ENCODE measurements at regions not wholly inside any gene's neighbourhood (a gene's known extent, or its start where the extent isn't known, plus 50 kb on each side); places are given as distances from the start of the nearest gene placed in this dataset.

DNA sequence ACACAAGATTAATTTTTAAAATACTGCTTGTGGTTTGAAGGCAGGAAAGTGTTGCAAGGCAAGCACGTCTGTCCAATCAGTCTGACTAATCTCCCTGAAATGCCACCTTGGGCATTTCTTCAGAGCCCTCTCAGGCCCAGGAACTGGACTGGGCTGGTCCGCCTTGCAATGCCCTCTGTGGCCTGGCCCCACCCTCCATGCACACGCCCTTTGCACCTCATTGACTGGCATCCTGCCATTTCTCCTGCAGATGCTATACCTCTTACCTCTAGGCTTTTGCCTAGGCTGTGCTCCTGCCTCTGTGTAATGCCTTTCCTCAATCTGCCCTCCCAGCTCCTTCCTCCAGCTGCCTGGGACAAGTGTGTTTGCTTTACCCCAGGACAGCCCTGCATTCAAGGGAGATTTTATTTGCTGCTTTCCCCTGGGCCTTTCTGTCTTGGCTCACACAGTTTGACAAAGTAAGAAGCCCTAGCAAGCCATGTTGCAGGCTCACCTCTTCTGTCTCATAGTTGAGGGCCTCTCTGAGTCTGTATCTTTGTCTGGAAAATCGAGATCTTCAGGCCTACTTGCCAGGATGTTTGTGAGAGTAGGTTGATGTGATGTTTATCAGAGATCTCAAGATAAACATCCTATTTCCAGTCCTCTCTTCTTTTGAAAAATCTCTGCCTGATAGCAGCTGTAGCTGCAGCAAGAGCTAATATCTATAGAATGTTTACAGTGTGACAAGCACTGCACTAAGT is 149.2 kb upstream of the JUN start:
- no peak overlapping the region for H2AFZ ChIP-seq (ENCODE audit: low read length)
- H3K4me2 ChIP-seq (ENCODE audit: low read depth, low read length, poor library complexity, severe bottlenecking) = no peak overlapping the region
- no peaks in the 10 kb centered on the region for H3K9me3 ChIP-seq (ENCODE audit: insufficient read depth, low read depth, low read length)
- H3K9me2 ChIP-seq (replicated peaks; ENCODE audit: low read depth, low read length) = no peaks in the 10 kb centered on the region
- H3K36me3 ChIP-seq (ENCODE audit: insufficient read depth, low read length) = no peaks in the 10 kb centered on the region
- H3K9ac ChIP-seq (ENCODE audit: low read depth, low read length, poor library complexity, severe bottlenecking) = no peak overlapping the region
- H3K27me3 ChIP-seq (ENCODE audit: insufficient read depth, low read length, poor library complexity, severe bottlenecking) = no peaks in the 10 kb centered on the region
- H3K79me2 ChIP-seq (ENCODE audit: insufficient read depth, low read length) = no peaks in the 10 kb centered on the region
- H3K4me1 ChIP-seq (ENCODE audit: insufficient read depth, low read length, poor library complexity, severe bottlenecking) = peaks cover 15% of the 10 kb centered on the region
- H3K4me3 ChIP-seq (ENCODE audit: low read length, poor library complexity, severe bottlenecking) = no peak overlapping the region
- TF ChIP-seq, protein P1, sequence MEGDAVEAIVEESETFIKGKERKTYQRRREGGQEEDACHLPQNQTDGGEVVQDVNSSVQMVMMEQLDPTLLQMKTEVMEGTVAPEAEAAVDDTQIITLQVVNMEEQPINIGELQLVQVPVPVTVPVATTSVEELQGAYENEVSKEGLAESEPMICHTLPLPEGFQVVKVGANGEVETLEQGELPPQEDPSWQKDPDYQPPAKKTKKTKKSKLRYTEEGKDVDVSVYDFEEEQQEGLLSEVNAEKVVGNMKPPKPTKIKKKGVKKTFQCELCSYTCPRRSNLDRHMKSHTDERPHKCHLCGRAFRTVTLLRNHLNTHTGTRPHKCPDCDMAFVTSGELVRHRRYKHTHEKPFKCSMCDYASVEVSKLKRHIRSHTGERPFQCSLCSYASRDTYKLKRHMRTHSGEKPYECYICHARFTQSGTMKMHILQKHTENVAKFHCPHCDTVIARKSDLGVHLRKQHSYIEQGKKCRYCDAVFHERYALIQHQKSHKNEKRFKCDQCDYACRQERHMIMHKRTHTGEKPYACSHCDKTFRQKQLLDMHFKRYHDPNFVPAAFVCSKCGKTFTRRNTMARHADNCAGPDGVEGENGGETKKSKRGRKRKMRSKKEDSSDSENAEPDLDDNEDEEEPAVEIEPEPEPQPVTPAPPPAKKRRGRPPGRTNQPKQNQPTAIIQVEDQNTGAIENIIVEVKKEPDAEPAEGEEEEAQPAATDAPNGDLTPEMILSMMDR (conservative IDR thresholded peaks at IDR 0.05; ENCODE audit: low read length) = no peak
- TF ChIP-seq EZH2phosphoT487 (IDR thresholded peaks at IDR 0.05; ENCODE audit: borderline replicate concordance) = no peak
- H3F3A ChIP-seq (ENCODE audit: low read depth) = no peaks in the 10 kb centered on the region
- H4K20me1 ChIP-seq (ENCODE audit: insufficient read depth, low read length, poor library complexity, severe bottlenecking) = no peaks in the 10 kb centered on the region

DNA sequence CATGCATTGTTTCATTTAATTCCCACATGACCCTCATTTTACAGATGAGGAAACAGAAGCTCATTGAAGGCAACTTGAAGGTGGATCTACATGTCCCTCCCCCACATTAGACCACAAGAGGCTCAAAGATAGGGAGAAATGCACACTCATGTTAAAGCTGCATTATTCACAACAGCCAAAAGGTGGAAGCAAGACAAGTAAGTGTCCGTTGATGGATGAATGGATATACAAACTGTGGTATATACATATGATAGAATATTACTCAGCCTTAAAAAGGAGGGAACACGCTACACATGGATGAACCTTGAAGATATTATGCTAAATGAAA is 149.7 kb upstream of the JUN start:
- no peak overlapping the region for H3K9ac ChIP-seq (ENCODE audit: low read depth, low read length, poor library complexity, severe bottlenecking)
- H3K79me2 ChIP-seq (ENCODE audit: insufficient read depth, low read length) = no peaks in the 10 kb centered on the region
- H3K27me3 ChIP-seq (ENCODE audit: insufficient read depth, low read length, poor library complexity, severe bottlenecking) = no peaks in the 10 kb centered on the region
- H2AFZ ChIP-seq (ENCODE audit: low read length) = no peak overlapping the region
- H3K4me2 ChIP-seq (ENCODE audit: low read depth, low read length, poor library complexity, severe bottlenecking) = no peak overlapping the region
- peaks cover 15% of the 10 kb centered on the region for H3K4me1 ChIP-seq (ENCODE audit: insufficient read depth, low read length, poor library complexity, severe bottlenecking)
- H4K20me1 ChIP-seq (ENCODE audit: insufficient read depth, low read length, poor library complexity, severe bottlenecking) = no peaks in the 10 kb centered on the region
- no peak overlapping the region for H3K4me3 ChIP-seq (ENCODE audit: low read length, poor library complexity, severe bottlenecking)
- no peaks in the 10 kb centered on the region for H3K9me2 ChIP-seq (replicated peaks; ENCODE audit: low read depth, low read length)
- no peaks in the 10 kb centered on the region for H3K9me3 ChIP-seq (ENCODE audit: insufficient read depth, low read depth, low read length)
- no peaks in the 10 kb centered on the region for H3K36me3 ChIP-seq (ENCODE audit: insufficient read depth, low read length)
- TF ChIP-seq, protein P1 (conservative IDR thresholded peaks at IDR 0.05; ENCODE audit: low read length) = peak; percentile 40
- TF ChIP-seq EZH2phosphoT487 (IDR thresholded peaks at IDR 0.05; ENCODE audit: borderline replicate concordance) = no peak
- no peaks in the 10 kb centered on the region for H3F3A ChIP-seq (ENCODE audit: low read depth)

DNA sequence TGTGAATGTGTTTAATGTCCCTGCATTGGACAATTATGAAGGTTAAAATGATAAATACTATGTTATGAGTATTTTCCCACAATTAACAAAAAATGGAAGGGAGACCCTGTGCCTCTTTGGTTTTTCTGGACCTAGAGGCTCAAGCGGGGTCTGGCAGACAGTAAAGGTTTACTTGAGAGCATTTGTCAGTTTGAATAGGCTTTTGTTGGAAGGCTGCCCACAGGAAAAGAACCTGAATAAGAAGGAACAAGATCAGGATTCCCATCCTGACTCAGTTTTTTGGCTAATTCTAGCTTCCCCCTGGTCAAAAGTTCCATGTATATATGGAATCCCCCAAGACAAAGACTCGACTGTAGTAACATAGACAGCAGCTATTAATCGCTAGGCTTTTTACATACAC is 150.9 kb upstream of the JUN start:
- H3K79me2 ChIP-seq (ENCODE audit: insufficient read depth, low read length) = no peaks in the 10 kb centered on the region
- peaks cover 13% of the 10 kb centered on the region for H3K4me1 ChIP-seq (ENCODE audit: insufficient read depth, low read length, poor library complexity, severe bottlenecking)
- H3K9me3 ChIP-seq (ENCODE audit: insufficient read depth, low read depth, low read length) = no peaks in the 10 kb centered on the region
- no peak overlapping the region for H3K4me2 ChIP-seq (ENCODE audit: low read depth, low read length, poor library complexity, severe bottlenecking)
- no peak for TF ChIP-seq EZH2phosphoT487 (IDR thresholded peaks at IDR 0.05; ENCODE audit: borderline replicate concordance)
- no peaks in the 10 kb centered on the region for H3F3A ChIP-seq (ENCODE audit: low read depth)
- no peaks in the 10 kb centered on the region for H3K9me2 ChIP-seq (replicated peaks; ENCODE audit: low read depth, low read length)
- no peak overlapping the region for H3K4me3 ChIP-seq (ENCODE audit: low read length, poor library complexity, severe bottlenecking)
- no peaks in the 10 kb centered on the region for H3K36me3 ChIP-seq (ENCODE audit: insufficient read depth, low read length)
- no peaks in the 10 kb centered on the region for H4K20me1 ChIP-seq (ENCODE audit: insufficient read depth, low read length, poor library complexity, severe bottlenecking)
- no peak overlapping the region for H3K9ac ChIP-seq (ENCODE audit: low read depth, low read length, poor library complexity, severe bottlenecking)
- H2AFZ ChIP-seq (ENCODE audit: low read length) = no peak overlapping the region
- no peaks in the 10 kb centered on the region for H3K27me3 ChIP-seq (ENCODE audit: insufficient read depth, low read length, poor library complexity, severe bottlenecking)

DNA sequence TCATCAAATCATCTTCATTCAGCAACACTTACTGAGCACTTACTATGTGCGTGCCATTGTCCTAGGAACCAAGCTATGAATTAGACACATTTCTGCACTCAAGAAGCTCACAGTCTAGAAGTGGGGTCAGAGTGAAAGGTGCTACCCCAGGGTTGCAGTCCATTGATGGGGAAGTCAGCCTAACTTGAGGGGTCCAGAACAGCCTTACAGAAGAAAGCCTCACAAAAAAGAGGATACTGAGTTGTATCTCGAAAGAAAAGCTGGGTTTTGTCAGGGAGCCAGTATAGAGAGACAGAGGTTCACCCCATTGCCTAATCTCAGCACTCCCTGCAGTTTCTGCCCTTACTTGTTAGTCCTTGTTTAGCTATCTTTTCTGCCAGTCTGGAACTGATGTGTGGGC is 153.1 kb upstream of the JUN start:
- Histone ChIP-seq H3K4me2 (ENCODE audit: low read depth, low read length, poor library complexity, severe bottlenecking) (no peak overlapping the region), H3F3A (ENCODE audit: low read depth) (no peaks in the 10 kb centered on the region), H4K20me1 (ENCODE audit: insufficient read depth, low read length, poor library complexity, severe bottlenecking) (no peaks in the 10 kb centered on the region), H3K9ac (ENCODE audit: low read depth, low read length, poor library complexity, severe bottlenecking) (no peak overlapping the region), H3K9me3 (ENCODE audit: insufficient read depth, low read depth, low read length) (no peaks in the 10 kb centered on the region), H3K4me1 (ENCODE audit: insufficient read depth, low read length, poor library complexity, severe bottlenecking) (peaks cover 30% of the 10 kb centered on the region), H3K27me3 (ENCODE audit: insufficient read depth, low read length, poor library complexity, severe bottlenecking) (no peaks in the 10 kb centered on the region), H2AFZ (ENCODE audit: low read length) (0 out of 2 replicates have a peak overlapping the region, but pooled peaks have one; percentile 7), H3K79me2 (ENCODE audit: insufficient read depth, low read length) (no peaks in the 10 kb centered on the region), H3K36me3 (ENCODE audit: insufficient read depth, low read length) (no peaks in the 10 kb centered on the region), H3K4me3 (ENCODE audit: low read length, poor library complexity, severe bottlenecking) (no peak overlapping the region), H3K9me2 (replicated peaks; ENCODE audit: low read depth, low read length) (no peaks in the 10 kb centered on the region)
- no peak for TF ChIP-seq EZH2phosphoT487 (IDR thresholded peaks at IDR 0.05; ENCODE audit: borderline replicate concordance)
- TF ChIP-seq, protein P1 (conservative IDR thresholded peaks at IDR 0.05; ENCODE audit: low read length) = no peak

Measured in Loucy (cell line).